Inferior parietal cortex (tissue), 1 donor: ENCODE measurements at regions not wholly inside any gene's neighbourhood (a gene's known extent, or its start where the extent isn't known, plus 50 kb on each side); places are given as distances from the start of the nearest gene placed in this dataset.

Source experiments
- DNase-seq: peaks from one replicate; pipeline ENCODE4 v3.0.0-alpha.2; 2016; ENCODE audit errors: extremely low spot score

GRCh38 chr2:62370321-62371250 lies 135.4 kb downstream of the TMEM17 start:
- no peak for DNase-seq

DNA sequence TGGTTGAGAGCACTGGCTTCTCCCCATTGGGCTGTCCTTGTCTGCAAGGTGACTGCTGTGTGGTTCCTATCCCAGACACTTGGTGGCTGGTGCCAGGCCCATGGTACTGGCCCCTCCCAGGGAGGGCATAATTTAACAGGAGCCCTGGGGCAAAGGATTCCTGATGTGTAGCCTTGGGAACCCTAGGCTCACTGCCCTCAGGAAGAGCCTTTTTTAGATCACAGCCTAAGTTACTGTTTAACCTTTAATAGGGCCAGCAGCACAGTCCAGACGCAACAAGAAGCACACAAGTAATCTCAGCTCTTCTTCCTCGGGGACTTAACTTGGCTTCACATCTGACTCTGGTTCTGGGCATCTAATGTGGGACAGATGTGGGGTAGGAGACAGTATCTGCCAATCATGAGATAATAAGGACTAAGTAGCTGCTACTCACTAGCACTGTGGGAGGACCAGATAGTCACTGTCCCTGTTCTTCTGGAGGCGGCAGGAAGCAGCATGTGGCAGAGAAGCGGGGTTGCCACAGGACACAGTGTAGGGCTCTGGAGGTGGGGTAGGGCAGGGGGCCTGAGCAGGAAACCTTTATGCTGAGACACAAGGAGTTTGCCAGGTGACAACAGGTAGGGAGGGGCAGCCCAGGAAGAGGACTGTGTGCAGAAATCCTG lies 136.3 kb downstream of the TMEM17 start:
- DNase-seq = no peak

DNA sequence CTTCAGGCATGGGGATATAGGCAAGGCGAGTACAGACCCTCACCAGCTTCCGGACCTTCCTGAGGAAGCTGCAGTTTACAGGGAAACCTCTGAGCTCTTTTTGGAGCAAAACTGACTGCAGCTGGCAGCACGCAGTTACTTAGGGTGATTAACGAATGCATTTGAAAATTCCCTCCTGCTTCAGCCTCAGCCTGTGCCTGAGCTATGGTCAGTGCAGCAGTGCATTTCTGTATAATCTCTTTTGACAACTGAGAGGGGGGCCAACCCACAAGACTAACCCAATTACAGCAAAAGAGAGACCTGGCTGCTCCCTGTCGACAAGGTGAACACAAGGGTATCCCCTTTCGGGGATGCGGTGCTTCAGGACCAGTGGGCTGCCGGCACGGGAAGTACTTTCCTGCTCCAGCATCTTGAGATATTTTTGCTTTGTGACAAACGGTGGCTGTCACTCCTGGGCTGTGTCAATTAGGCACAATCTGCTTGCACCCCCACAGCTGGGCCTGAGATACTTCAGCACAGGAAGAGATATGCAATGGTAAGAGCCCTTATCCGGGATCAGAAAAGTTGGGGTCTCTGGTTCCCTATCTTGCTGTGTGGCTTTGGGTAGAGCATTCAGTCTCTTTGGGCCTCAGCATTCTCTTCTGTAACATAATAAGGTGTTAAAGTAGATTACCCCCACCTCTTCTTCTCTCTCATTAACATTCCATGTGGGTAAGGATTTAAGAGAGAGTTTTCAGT lies 141.0 kb downstream of the TMEM17 start:
- DNase-seq = no peak

DNA sequence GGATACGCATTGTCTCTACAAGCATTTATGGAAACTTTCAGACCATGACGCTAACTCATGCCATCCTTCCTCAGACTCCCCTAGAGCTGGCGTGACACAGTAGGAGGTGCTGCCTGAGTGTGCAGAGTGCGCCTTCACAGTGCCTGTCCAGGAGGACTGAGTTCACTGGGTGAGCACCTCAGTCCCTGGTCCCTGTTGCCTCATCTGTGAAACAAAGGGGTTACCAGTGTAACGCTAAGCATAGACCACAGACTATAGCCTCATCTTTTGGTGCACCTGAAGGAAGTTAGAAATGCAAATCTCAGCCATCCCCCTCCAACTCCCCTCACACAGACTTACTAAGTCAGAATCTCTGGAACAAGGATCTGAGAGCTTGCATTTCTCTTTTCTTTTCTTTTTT lies 142.8 kb downstream of the TMEM17 start:
- DNase-seq = no peak

DNA sequence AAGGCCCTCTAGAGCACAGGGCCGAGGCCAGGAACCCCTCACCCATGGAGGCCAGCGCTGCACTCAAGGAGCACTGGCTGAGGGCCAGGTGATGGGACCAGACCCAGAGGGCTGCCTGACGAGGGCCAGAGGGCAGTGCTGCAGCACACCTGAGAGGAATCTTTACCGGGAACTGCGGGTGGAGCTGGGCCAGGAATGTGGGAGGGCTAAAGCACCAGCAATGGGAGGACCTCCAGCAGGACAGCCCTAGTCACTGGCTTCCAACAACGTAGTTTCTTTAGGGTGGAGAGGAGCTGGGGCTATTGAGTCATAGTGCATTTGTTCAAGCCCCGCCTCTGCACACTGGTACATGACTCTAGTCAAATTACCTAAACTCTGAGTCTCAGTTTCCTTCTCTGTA lies 143.4 kb downstream of the TMEM17 start:
- DNase-seq = no peak

- no peak for DNase-seq
Observed at GRCh38 chr2:62361964-62362363, 144.0 kb downstream of the TMEM17 start.

DNA sequence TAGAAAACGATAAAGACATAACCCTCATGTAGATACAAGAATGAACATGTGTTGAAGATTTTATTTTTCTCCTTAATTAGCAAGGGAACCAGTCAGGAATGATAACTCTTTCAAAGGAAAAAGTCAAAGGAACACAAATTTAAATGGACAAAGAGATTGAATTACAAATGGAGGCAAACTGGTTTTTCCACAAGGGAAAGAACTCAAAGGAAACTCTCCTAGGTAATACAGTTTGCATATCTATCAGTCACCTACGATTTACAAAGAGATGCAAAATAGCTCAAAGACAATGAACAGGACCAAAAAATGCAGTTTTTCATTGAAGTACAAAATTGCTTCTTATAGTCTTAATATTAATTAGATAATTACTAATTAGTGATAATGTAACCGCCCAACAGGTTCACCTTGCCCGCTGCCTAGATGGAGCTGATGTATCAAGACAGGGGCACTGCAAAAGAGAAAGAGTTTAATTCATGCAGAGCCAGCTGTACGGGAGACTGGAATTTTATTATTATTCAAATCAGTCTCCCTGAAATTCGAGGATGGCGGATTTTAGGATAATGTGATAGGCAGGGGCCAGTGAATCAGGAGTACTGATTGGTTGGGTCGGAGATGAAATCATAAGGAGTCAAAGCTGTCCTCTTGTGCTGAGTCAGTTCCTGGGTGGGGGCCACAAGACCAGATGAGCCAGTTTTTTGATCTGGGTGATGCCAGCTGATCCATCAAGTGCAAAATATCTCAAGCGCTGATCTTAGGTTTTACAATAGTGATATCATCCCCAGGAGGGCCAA lies 151.0 kb downstream of the TMEM17 start:
- DNase-seq = no peak

- no peak for DNase-seq
Observed at GRCh38 chr2:62352031-62352430, 154.0 kb downstream of the TMEM17 start.

DNA sequence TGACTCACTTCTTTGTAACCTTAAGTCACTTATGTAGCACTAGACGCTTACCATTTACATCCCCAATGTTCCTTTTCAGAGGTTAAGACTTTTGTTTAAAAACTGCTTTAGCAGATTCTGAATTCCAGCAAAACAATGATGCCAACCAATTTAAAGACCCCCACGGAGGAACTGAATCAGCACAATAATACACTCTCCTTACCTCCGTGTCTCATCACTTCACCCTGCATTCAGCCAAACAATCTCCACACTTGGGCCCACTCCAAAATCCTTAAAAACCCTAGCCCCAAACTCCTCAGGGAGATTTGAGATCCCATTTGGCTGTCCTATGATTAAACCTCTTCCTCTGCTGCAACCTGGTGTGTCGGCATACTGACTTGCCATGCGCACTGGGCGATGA lies 153.9 kb downstream of the B3GNT2 start:
- DNase-seq = no peak

DNA sequence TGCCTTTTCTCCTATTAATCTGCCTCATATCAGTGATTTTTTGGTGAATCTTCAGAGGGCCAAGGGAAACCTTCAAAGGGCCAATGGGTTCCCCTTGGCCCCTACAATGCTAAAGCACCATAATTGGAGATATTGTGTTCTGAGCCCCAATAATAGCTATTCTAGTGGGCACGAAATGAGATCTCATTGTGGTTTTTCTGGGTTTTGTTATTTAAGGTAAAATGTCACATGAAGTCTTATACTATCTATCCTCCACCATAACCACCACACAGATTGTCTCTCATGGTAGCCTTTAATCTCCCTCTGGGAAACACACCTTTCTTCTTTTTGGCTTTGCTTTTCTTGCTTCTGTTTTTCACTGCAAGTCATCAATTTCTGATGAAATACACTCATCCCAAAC lies 152.8 kb downstream of the B3GNT2 start:
- DNase-seq = no peak

DNA sequence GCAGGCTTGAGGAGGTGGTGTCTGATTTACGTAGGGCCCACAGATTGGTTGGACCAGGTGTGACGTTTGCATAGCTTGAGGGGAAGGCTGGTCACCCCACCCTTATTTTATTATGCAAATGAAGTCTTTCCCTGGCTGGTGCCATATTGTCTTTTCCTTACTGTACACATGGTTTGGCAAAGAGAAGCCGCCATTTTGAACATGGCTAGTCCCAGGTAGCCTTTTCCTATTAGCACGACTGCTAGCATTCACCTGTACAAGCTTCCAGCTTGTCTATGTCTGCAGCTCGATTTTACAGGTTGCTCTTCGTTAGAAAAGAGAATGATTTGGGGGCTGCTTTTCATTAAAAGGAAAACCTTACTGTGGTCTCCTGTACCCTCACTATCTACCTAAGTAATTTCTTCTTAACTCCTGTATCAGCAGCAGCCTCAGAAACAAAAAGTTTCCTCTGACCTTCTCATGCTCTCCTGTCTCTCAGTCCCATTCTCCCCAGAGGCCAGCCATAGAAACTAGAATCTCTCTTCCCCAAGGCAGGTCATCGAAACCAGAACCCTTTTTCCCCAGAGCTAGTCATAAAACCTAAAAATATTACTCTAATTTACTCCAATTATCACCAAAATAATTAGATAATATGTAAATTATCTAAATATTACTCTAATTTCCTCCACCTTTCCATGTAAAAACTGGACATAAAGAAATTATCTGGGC lies 151.8 kb downstream of the B3GNT2 start:
- no peak for DNase-seq

DNA sequence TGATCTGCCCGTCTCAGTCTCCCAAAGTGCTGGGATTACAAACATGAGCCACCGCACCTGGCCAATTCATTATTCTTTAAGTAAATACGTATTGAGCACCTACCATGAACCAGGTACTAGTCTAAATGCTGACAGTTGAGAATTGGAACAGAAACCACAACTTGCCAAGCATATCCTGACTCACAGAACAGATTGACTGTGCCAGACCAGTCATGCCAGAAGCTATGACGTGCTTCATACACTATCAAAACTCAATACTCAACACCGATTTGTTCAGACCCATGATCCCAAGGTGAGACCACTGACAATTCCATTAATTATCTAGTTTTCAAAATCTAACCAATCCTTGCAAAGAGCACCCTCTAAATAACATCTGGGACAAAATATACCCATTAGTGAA lies 148.6 kb downstream of the B3GNT2 start:
- DNase-seq = no peak

- DNase-seq = no peak
Observed at GRCh38 chr2:62343636-62344337, 147.9 kb downstream of the B3GNT2 start.

DNA sequence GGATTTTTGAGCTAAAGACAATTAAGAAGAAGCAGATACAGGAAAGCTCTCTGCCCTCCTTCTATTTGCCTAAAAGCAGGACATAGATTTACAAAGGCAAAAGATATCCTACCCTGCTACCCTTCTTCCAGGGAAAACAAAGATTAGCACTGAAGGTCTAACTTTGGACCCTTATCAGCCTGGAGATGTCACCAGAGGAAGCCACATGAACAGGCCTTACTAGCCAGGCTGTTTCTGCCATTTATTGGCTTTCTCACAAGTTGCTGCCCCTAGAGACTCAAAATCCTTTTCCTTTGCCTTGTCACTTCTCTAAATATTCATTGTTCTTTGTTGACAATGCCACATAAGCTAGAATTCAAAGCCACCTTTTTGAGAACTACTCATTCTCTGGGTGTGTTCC lies 147.3 kb downstream of the B3GNT2 start:
- DNase-seq = no peak

- DNase-seq = no peak
Observed at GRCh38 chr2:62340994-62341484, 145.1 kb downstream of the B3GNT2 start.

- DNase-seq = no peak
Observed at GRCh38 chr2:62339837-62340236, 143.9 kb downstream of the B3GNT2 start.

GRCh38 chr2:62339413-62339812 lies 143.5 kb downstream of the B3GNT2 start:
- DNase-seq = no peak

DNA sequence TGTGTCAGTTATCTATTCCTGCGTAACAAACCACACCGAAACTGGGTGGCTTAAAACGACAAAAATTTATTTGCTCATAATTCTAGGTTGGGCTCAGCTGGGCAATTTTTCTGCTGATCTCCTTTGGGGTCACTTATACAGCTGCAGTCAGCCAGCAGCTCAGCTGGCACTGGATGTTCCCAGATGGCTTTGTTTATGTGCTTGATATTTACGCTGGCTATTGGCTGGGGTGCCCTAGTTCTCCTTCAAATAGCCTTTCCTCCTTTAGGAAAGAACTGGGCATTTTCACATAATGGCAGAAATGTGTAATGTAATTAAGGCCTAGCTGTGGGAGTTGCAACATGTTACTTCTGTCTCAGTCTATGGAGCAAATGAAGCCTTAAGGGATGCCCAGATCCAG lies 142.2 kb downstream of the B3GNT2 start:
- no peak for DNase-seq

DNA sequence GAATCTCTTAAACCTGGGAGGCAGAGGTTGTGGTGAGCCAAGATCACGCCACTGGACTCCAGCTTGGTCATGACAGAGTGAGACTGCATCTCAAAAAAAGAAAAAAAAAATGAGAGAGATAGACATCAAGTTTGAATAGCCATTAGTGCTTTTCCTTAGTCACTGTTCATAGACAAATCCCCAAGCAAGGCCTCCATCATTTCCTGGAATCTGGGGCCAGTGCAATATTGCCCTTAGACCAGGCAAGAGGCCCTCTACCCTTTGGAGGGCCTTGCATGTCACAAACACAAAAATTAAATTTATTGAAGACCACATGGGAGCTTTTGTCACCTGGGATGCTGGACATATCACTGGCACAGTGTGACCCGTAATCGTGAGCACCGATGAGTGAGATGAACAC lies 141.5 kb downstream of the B3GNT2 start:
- DNase-seq = no peak

DNA sequence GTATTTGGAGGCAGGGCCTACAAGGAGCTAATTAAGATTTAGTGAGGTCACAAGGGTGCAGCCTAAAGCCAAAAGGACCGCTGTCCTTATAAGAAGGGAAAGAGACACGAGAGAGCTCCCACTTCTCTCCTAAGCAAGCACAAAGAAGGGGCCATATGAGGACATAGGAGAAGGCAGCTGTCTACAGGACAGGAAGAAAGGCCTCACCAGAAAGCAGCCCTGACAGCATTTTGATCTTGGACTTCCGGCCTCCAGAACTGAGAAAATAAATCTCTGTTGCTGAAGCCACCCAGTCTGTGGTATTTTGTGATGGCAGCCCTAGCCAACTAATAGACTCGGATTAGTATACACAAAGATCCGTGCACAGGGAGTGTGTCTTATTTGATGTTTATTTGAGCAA lies 139.7 kb downstream of the B3GNT2 start:
- no peak for DNase-seq
